ENCODE measurements at regions not wholly inside any gene's neighbourhood (a gene's known extent, or its start where the extent isn't known, plus 50 kb on each side); places are given as distances from the start of the nearest gene placed in this dataset.

GRCh38 chr7:81181066-81181465 is 262.2 kb upstream of the SEMA3C start:
- Histone ChIP-seq H3K9me3 (no peaks in the 10 kb centered on the region), H3K4me3 (ENCODE audit: low read depth, low read length) (no peak overlapping the region), H3K4me1 (no peaks in the 10 kb centered on the region), H3K27me3 (no peaks in the 10 kb centered on the region), H3K36me3 (no peaks in the 10 kb centered on the region)
- TF ChIP-seq, protein P1, sequence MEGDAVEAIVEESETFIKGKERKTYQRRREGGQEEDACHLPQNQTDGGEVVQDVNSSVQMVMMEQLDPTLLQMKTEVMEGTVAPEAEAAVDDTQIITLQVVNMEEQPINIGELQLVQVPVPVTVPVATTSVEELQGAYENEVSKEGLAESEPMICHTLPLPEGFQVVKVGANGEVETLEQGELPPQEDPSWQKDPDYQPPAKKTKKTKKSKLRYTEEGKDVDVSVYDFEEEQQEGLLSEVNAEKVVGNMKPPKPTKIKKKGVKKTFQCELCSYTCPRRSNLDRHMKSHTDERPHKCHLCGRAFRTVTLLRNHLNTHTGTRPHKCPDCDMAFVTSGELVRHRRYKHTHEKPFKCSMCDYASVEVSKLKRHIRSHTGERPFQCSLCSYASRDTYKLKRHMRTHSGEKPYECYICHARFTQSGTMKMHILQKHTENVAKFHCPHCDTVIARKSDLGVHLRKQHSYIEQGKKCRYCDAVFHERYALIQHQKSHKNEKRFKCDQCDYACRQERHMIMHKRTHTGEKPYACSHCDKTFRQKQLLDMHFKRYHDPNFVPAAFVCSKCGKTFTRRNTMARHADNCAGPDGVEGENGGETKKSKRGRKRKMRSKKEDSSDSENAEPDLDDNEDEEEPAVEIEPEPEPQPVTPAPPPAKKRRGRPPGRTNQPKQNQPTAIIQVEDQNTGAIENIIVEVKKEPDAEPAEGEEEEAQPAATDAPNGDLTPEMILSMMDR (IDR thresholded peaks at IDR 0.05; ENCODE audit: low read depth, low read length): no peak
- no peak for DNase-seq

GRCh38 chr7:81180573-81180972 is 261.7 kb upstream of the SEMA3C start:
- no peak overlapping the region for H3K4me3 ChIP-seq (ENCODE audit: low read depth, low read length)
- DNase-seq: no peak
- no peaks in the 10 kb centered on the region for H3K4me1 ChIP-seq
- no peaks in the 10 kb centered on the region for H3K9me3 ChIP-seq
- TF ChIP-seq, protein P1 (IDR thresholded peaks at IDR 0.05; ENCODE audit: low read depth, low read length): no peak
- H3K36me3 ChIP-seq: no peaks in the 10 kb centered on the region
- H3K27me3 ChIP-seq: no peaks in the 10 kb centered on the region

GRCh38 chr7:81175275-81175940 is 256.6 kb upstream of the SEMA3C start:
- Histone ChIP-seq H3K4me3 (ENCODE audit: low read depth, low read length) (no peak overlapping the region), H3K36me3 (no peaks in the 10 kb centered on the region), H3K9me3 (no peaks in the 10 kb centered on the region), H3K27me3 (no peaks in the 10 kb centered on the region), H3K4me1 (no peaks in the 10 kb centered on the region)
- TF ChIP-seq, protein P1 (IDR thresholded peaks at IDR 0.05; ENCODE audit: low read depth, low read length): no peak
- no peak for DNase-seq

DNA sequence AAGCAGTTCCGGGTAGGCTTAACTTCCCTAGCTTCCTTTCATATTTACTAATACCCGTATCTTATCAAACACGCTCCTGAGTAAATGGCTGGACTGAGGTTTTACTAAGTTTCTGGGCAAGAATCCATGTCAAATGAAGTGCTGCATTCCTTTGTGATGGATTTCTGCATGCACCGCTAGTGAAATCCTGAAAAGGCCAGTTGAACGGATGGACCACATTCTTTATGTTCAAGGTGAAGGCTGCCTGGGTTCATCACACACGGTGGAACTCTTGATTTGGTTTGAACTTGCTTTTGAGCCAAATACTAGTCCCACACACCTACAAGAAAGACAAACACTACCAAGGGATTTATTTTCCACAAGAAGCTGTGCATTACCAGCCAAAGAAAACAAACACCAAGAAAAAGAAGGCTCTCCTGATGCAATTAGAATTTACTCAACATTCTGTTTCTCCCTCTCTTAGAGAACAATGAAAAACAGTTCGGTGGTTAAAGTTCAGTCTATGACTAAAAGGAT is 255.0 kb upstream of the SEMA3C start:
- Histone ChIP-seq H3K4me3 (ENCODE audit: low read depth, low read length) (no peak overlapping the region), H3K9me3 (no peaks in the 10 kb centered on the region), H3K4me1 (no peaks in the 10 kb centered on the region)

GRCh38 chr7:81170291-81170690 is 251.4 kb upstream of the SEMA3C start:
- DNase-seq: no peak
- Histone ChIP-seq H3K4me1 (no peaks in the 10 kb centered on the region), H3K36me3 (no peaks in the 10 kb centered on the region), H3K27me3 (no peaks in the 10 kb centered on the region), H3K4me3 (ENCODE audit: low read depth, low read length) (no peak overlapping the region), H3K9me3 (no peaks in the 10 kb centered on the region)
- TF ChIP-seq, protein P1 (IDR thresholded peaks at IDR 0.05; ENCODE audit: low read depth, low read length): no peak

More for the DNA sequence above, 255.0 kb upstream of the SEMA3C start:
- no peaks in the 10 kb centered on the region for H3K27me3 ChIP-seq
- H3K36me3 ChIP-seq: no peaks in the 10 kb centered on the region
- DNase-seq: no peak
- TF ChIP-seq, protein P1 (IDR thresholded peaks at IDR 0.05; ENCODE audit: low read depth, low read length): no peak

GRCh38 chr7:81167934-81168333 is 249.1 kb upstream of the SEMA3C start:
- H3K4me1 ChIP-seq: no peaks in the 10 kb centered on the region; the same call in 1 of the 2 replicates
- H3K9me3 ChIP-seq: no peaks in the 10 kb centered on the region
- no peak overlapping the region for H3K4me3 ChIP-seq (ENCODE audit: low read depth, low read length)
- no peak for DNase-seq
- no peaks in the 10 kb centered on the region for H3K36me3 ChIP-seq
- no peaks in the 10 kb centered on the region for H3K27me3 ChIP-seq
- TF ChIP-seq, protein P1 (IDR thresholded peaks at IDR 0.05; ENCODE audit: low read depth, low read length): no peak

All from BE2C (cell line).